GM12892 (cell line): ENCODE measurements at regions not wholly inside any gene's neighbourhood (a gene's known extent, or its start where the extent isn't known, plus 50 kb on each side); places are given as distances from the start of the nearest gene placed in this dataset.

ENCODE experiments used
- POLR2A ChIP-seq: IDR thresholded peaks from 2 replicates; pipeline ENCODE4 v1.6.1; 2011; ENCODE audit warnings: low read depth, low read length, control low read depth
- TAF1 ChIP-seq: IDR thresholded peaks from 2 replicates; pipeline ENCODE4 v1.6.1; 2011; ENCODE audit warnings: low read depth, mild to moderate bottlenecking, control low read depth, low read length, borderline replicate concordance

DNA sequence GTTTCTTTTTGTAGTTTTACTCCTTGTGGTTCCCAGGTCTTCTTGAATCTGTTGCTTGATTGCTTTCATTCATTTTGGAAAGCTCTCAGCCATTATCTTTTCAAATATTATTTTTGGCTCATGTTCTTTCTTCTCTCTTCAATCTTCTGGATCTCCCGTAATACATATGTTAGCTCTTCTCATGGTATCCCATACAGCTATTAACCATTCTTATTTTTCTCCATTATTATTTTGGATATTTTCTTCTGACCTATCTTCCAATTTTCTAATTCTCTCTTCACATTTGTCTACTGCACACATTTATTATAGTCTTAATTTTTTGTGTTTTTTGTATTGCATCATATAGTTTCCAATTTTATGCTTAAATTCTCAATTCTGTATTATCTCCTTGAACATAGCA, 123.9 kb upstream of the ARID2 start:
- TF ChIP-seq POLR2A: no peak
- no peak for TF ChIP-seq TAF1
